ENCODE measurements at regions not wholly inside any gene's neighbourhood (a gene's known extent, or its start where the extent isn't known, plus 50 kb on each side); places are given as distances from the start of the nearest gene placed in this dataset.

- Histone ChIP-seq H3K79me1 (ENCODE audit: low read length) (no peaks in the 10 kb centered on the region), H2BK12ac (ENCODE audit: low read length) (no peak overlapping the region), H3K9me3 (ENCODE audit: insufficient read depth, low read depth, low read length) (no peaks in the 10 kb centered on the region), H3K18ac (ENCODE audit: low read length) (no peak overlapping the region), H3K4me2 (ENCODE audit: low read length) (no peak overlapping the region), H3K4me3 (ENCODE audit: low read depth, low read length) (no peak overlapping the region), H3K27ac (ENCODE audit: low read depth, low read length) (no peak overlapping the region), H3K4ac (ENCODE audit: low read depth, low read length) (no peak overlapping the region), H2AFZ (ENCODE audit: insufficient read depth, low read length, poor library complexity) (no peak overlapping the region), H2AK5ac (ENCODE audit: low read length) (no peak overlapping the region), H3K79me2 (ENCODE audit: control insufficient read depth, insufficient read depth, low read length, poor library complexity) (no peaks in the 10 kb centered on the region), H3K23ac (ENCODE audit: low read length) (no peak overlapping the region), H4K91ac (ENCODE audit: low read depth, low read length) (no peak overlapping the region), H3K27me3 (ENCODE audit: insufficient read depth, low read length) (no peaks in the 10 kb centered on the region), H2BK5ac (ENCODE audit: low read depth, low read length, poor library complexity) (no peak overlapping the region), H3K36me3 (ENCODE audit: control insufficient read depth in 1 of 2, insufficient read depth in 2 of 2, low read length in 2 of 2) (no peaks in the 10 kb centered on the region), H4K8ac (ENCODE audit: low read depth, low read length) (no peak overlapping the region), H3K4me1 (ENCODE audit: control insufficient read depth in 1 of 2, insufficient read depth in 2 of 2, low read length in 2 of 2) (peaks cover 0 to 2% of the 10 kb centered on the region in 2 experiments), H3K14ac (ENCODE audit: low read length) (no peak overlapping the region), H4K12ac (ENCODE audit: low read depth, low read length) (no peak overlapping the region), H3K9ac (ENCODE audit: low read length) (no peak overlapping the region), H2BK120ac (ENCODE audit: insufficient read depth, low read length, poor library complexity) (no peak overlapping the region)
- DNase-seq, result no peak
- no CpG with 5 or more reads among the region's 1 CpG for WGBS (ENCODE audit: extremely low coverage, insufficient coverage, insufficient read length)
Observed at GRCh38 chr14:30234966-30235365, 307.3 kb upstream of the PRKD1 start.

- no peak for DNase-seq
- no CpG with 5 or more reads among the region's 2 CpGs for WGBS (ENCODE audit: extremely low coverage, insufficient coverage, insufficient read length)
- Histone ChIP-seq H3K79me1 (ENCODE audit: low read length) (no peaks in the 10 kb centered on the region), H2AFZ (ENCODE audit: insufficient read depth, low read length, poor library complexity) (no peak overlapping the region), H3K23ac (ENCODE audit: low read length) (no peak overlapping the region), H3K4me3 (ENCODE audit: low read depth, low read length) (no peak overlapping the region), H2BK12ac (ENCODE audit: low read length) (no peak overlapping the region), H3K18ac (ENCODE audit: low read length) (no peak overlapping the region), H2BK120ac (ENCODE audit: insufficient read depth, low read length, poor library complexity) (no peak overlapping the region), H4K12ac (ENCODE audit: low read depth, low read length) (no peak overlapping the region), H3K27ac (ENCODE audit: low read depth, low read length) (no peak overlapping the region), H3K27me3 (ENCODE audit: insufficient read depth, low read length) (no peaks in the 10 kb centered on the region), H3K4me2 (ENCODE audit: low read length) (no peak overlapping the region), H2AK5ac (ENCODE audit: low read length) (no peak overlapping the region), H3K36me3 (ENCODE audit: control insufficient read depth in 1 of 2, insufficient read depth in 2 of 2, low read length in 2 of 2) (no peaks in the 10 kb centered on the region), H3K4ac (ENCODE audit: low read depth, low read length) (no peak overlapping the region), H3K9me3 (ENCODE audit: insufficient read depth, low read depth, low read length) (no peaks in the 10 kb centered on the region), H3K9ac (ENCODE audit: low read length) (no peak overlapping the region), H3K79me2 (ENCODE audit: control insufficient read depth, insufficient read depth, low read length, poor library complexity) (no peaks in the 10 kb centered on the region), H2BK5ac (ENCODE audit: low read depth, low read length, poor library complexity) (no peak overlapping the region), H3K4me1 (ENCODE audit: control insufficient read depth in 1 of 2, insufficient read depth in 2 of 2, low read length in 2 of 2) (peaks cover 0 to 2% of the 10 kb centered on the region in 2 experiments), H4K8ac (ENCODE audit: low read depth, low read length) (no peak overlapping the region), H3K14ac (ENCODE audit: low read length) (no peak overlapping the region), H4K91ac (ENCODE audit: low read depth, low read length) (no peak overlapping the region)
Observed at GRCh38 chr14:30235485-30235884, 307.8 kb upstream of the PRKD1 start.

- no peak overlapping the region for H3K4me3 ChIP-seq (ENCODE audit: low read depth, low read length)
- no CpG with 5 or more reads among the region's 4 CpGs for WGBS (ENCODE audit: extremely low coverage, insufficient coverage, insufficient read length)
- no peak overlapping the region for H3K4me2 ChIP-seq (ENCODE audit: low read length)
- DNase-seq, result no peak
- H3K4me1 ChIP-seq (ENCODE audit: control insufficient read depth in 1 of 2, insufficient read depth in 2 of 2, low read length in 2 of 2), result peaks cover 0 to 2% of the 10 kb centered on the region in 2 experiments
- H2BK12ac ChIP-seq (ENCODE audit: low read length), result no peak overlapping the region
- H3K9me3 ChIP-seq (ENCODE audit: insufficient read depth, low read depth, low read length), result no peaks in the 10 kb centered on the region
- no peak overlapping the region for H3K9ac ChIP-seq (ENCODE audit: low read length)
- H4K12ac ChIP-seq (ENCODE audit: low read depth, low read length), result no peak overlapping the region
- no peak overlapping the region for H3K4ac ChIP-seq (ENCODE audit: low read depth, low read length)
- no peak overlapping the region for H2AFZ ChIP-seq (ENCODE audit: insufficient read depth, low read length, poor library complexity)
- no peak overlapping the region for H2AK5ac ChIP-seq (ENCODE audit: low read length)
- H3K36me3 ChIP-seq (ENCODE audit: control insufficient read depth in 1 of 2, insufficient read depth in 2 of 2, low read length in 2 of 2), result no peaks in the 10 kb centered on the region
- no peak overlapping the region for H4K91ac ChIP-seq (ENCODE audit: low read depth, low read length)
- no peak overlapping the region for H3K27ac ChIP-seq (ENCODE audit: low read depth, low read length)
- no peak overlapping the region for H3K23ac ChIP-seq (ENCODE audit: low read length)
- no peak overlapping the region for H2BK5ac ChIP-seq (ENCODE audit: low read depth, low read length, poor library complexity)
- H3K27me3 ChIP-seq (ENCODE audit: insufficient read depth, low read length), result no peaks in the 10 kb centered on the region
- no peak overlapping the region for H3K18ac ChIP-seq (ENCODE audit: low read length)
- H3K79me2 ChIP-seq (ENCODE audit: control insufficient read depth, insufficient read depth, low read length, poor library complexity), result no peaks in the 10 kb centered on the region
- H2BK120ac ChIP-seq (ENCODE audit: insufficient read depth, low read length, poor library complexity), result no peak overlapping the region
- no peak overlapping the region for H3K14ac ChIP-seq (ENCODE audit: low read length)
- H3K79me1 ChIP-seq (ENCODE audit: low read length), result no peaks in the 10 kb centered on the region
- no peak overlapping the region for H4K8ac ChIP-seq (ENCODE audit: low read depth, low read length)
Observed at GRCh38 chr14:30238936-30239335, 311.3 kb upstream of the PRKD1 start.

- no peaks in the 10 kb centered on the region for H3K36me3 ChIP-seq (ENCODE audit: control insufficient read depth in 1 of 2, insufficient read depth in 2 of 2, low read length in 2 of 2)
- no peak for DNase-seq
Observed at GRCh38 chr14:30240018-30240417, 312.4 kb upstream of the PRKD1 start.

More at GRCh38 chr14:30240018-30240417, 312.4 kb upstream of the PRKD1 start:
- H3K79me2 ChIP-seq (ENCODE audit: control insufficient read depth, insufficient read depth, low read length, poor library complexity), result no peaks in the 10 kb centered on the region
- no peak overlapping the region for H4K91ac ChIP-seq (ENCODE audit: low read depth, low read length)
- H2AK5ac ChIP-seq (ENCODE audit: low read length), result no peak overlapping the region
- no peak overlapping the region for H3K4me3 ChIP-seq (ENCODE audit: low read depth, low read length)
- no peak overlapping the region for H3K27ac ChIP-seq (ENCODE audit: low read depth, low read length)
- H3K4ac ChIP-seq (ENCODE audit: low read depth, low read length), result no peak overlapping the region
- H3K9me3 ChIP-seq (ENCODE audit: insufficient read depth, low read depth, low read length), result no peaks in the 10 kb centered on the region
- no peak overlapping the region for H3K23ac ChIP-seq (ENCODE audit: low read length)
- H3K79me1 ChIP-seq (ENCODE audit: low read length), result no peaks in the 10 kb centered on the region
- no peak overlapping the region for H3K18ac ChIP-seq (ENCODE audit: low read length)
- no peaks in the 10 kb centered on the region for H3K27me3 ChIP-seq (ENCODE audit: insufficient read depth, low read length)
- H4K8ac ChIP-seq (ENCODE audit: low read depth, low read length), result no peak overlapping the region
- H4K12ac ChIP-seq (ENCODE audit: low read depth, low read length), result no peak overlapping the region
- H2BK12ac ChIP-seq (ENCODE audit: low read length), result no peak overlapping the region
- H2AFZ ChIP-seq (ENCODE audit: insufficient read depth, low read length, poor library complexity), result no peak overlapping the region
- H3K4me2 ChIP-seq (ENCODE audit: low read length), result no peak overlapping the region
- no peak overlapping the region for H3K9ac ChIP-seq (ENCODE audit: low read length)
- WGBS (ENCODE audit: extremely low coverage, insufficient coverage, insufficient read length), result no CpG with 5 or more reads among the region's 4 CpGs
- no peak overlapping the region for H2BK120ac ChIP-seq (ENCODE audit: insufficient read depth, low read length, poor library complexity)
- H3K14ac ChIP-seq (ENCODE audit: low read length), result no peak overlapping the region
- H3K4me1 ChIP-seq (ENCODE audit: control insufficient read depth in 1 of 2, insufficient read depth in 2 of 2, low read length in 2 of 2), result peaks cover 0 to 2% of the 10 kb centered on the region in 2 experiments
- no peak overlapping the region for H2BK5ac ChIP-seq (ENCODE audit: low read depth, low read length, poor library complexity)
